ENCODE measurements at regions not wholly inside any gene's neighbourhood (a gene's known extent, or its start where the extent isn't known, plus 50 kb on each side); places are given as distances from the start of the nearest gene placed in this dataset.

- TF ChIP-seq POLR2AphosphoS5 (IDR thresholded peaks at IDR 0.05; ENCODE audit: low read depth, low read length) (no peak), SIN3A (IDR thresholded peaks at IDR 0.05; ENCODE audit: borderline replicate concordance, insufficient read depth, low read length) (no peak), TAF1 (IDR thresholded peaks at IDR 0.05; ENCODE audit: borderline replicate concordance, insufficient read depth, low read length) (no peak)
These were observed 132.6 kb downstream of the GLUD2 start for GRCh38 chrX:121179972-121180371.

All from PFSK-1 (cell line).